Skeletal muscle satellite cell (primary cell): ENCODE measurements at regions not wholly inside any gene's neighbourhood (a gene's known extent, or its start where the extent isn't known, plus 50 kb on each side); places are given as distances from the start of the nearest gene placed in this dataset.

Experiments
- H3K27me3 ChIP-seq: 2 replicates; pipeline ENCODE4 v1.7.0; 2013; ENCODE audit warnings: low read length; ENCODE audit not compliant: control insufficient read depth, insufficient read depth
- H3K36me3 ChIP-seq: 2 replicates; pipeline ENCODE4 v1.7.0; 2013; ENCODE audit warnings: mild to moderate bottlenecking, control low read depth, low read length; ENCODE audit not compliant: insufficient read depth
- H3K4me1 ChIP-seq: 2 replicates; pipeline ENCODE4 v1.7.0; 2013; ENCODE audit warnings: low read length; ENCODE audit not compliant: control insufficient read depth, insufficient read depth
- H3K4me2 ChIP-seq: 2 replicates; pipeline ENCODE4 v1.7.0; 2013; ENCODE audit warnings: mild to moderate bottlenecking, low read length
- H3K4me3 ChIP-seq: 2 replicates; pipeline ENCODE4 v1.7.0; 2013; ENCODE audit warnings: low read length
- H3K9ac ChIP-seq: 2 replicates; pipeline ENCODE4 v1.7.0; 2013; ENCODE audit warnings: mild to moderate bottlenecking, low read depth, low read length, moderate library complexity
- H3K9me3 ChIP-seq: replicated peaks from 2 replicates; pipeline ENCODE4 v1.7.0; 2013; ENCODE audit warnings: mild to moderate bottlenecking, control low read depth, low read length

- H3K4me1 ChIP-seq: no peaks in the 10 kb centered on the region
- H3K27me3 ChIP-seq: no peaks in the 10 kb centered on the region
- peaks cover 17% of the 10 kb centered on the region for H3K9me3 ChIP-seq
- no peak overlapping the region for H3K4me2 ChIP-seq
- no peak overlapping the region for H3K9ac ChIP-seq
- H3K36me3 ChIP-seq: no peaks in the 10 kb centered on the region
- no peak overlapping the region for H3K4me3 ChIP-seq
Observed at GRCh38 chr18:78785706-78786105, 193.9 kb upstream of the SALL3 start.

DNA sequence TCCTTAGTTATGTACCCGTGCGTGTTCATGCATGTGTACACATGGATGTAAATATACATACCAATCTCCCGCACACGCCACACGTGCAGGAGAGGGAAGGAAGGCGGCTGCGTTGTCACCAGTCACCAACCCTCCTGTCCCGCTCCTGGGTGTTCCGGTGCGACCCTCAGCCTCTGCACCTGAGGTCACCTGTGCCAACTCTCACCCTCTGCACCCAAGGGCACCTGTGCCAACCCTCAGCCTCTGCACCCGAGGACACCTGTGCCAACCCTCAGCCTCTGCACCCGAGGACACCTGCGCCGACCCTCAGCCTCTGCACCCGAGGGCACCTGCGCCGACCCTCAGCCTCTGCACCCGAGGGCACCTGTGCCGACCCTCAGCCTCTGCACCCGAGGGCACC lies 192.8 kb upstream of the SALL3 start:
- no peak overlapping the region for H3K9ac ChIP-seq
- H3K27me3 ChIP-seq: no peaks in the 10 kb centered on the region
- peaks cover 15% of the 10 kb centered on the region for H3K9me3 ChIP-seq
- no peaks in the 10 kb centered on the region for H3K4me1 ChIP-seq
- no peak overlapping the region for H3K4me2 ChIP-seq
- no peak overlapping the region for H3K4me3 ChIP-seq
- H3K36me3 ChIP-seq: no peaks in the 10 kb centered on the region

DNA sequence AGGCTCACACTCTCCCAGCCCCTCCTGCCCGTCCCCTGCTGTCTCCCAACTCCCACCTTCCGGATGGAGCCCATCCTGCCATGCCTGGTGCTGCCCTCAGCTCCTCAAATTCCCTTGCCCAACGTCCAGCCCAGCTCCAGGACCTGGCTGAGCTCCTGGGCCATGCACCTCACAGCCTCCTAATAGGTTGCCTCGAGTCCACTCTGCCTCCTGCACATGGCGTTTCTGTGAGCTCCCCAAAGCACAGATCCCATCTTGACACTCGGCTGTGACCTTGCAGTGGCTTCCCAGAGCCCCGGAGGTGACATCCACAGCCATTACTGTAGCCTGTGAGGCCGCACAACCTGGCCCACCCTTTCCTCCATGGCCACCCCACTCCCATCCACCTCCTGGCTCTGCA lies 191.9 kb upstream of the SALL3 start:
- no peak overlapping the region for H3K9ac ChIP-seq
- H3K4me1 ChIP-seq: no peaks in the 10 kb centered on the region
- H3K36me3 ChIP-seq: no peaks in the 10 kb centered on the region
- H3K9me3 ChIP-seq: peaks cover 15% of the 10 kb centered on the region
- no peak overlapping the region for H3K4me3 ChIP-seq
- H3K4me2 ChIP-seq: no peak overlapping the region
- H3K27me3 ChIP-seq: no peaks in the 10 kb centered on the region

- H3K9me3 ChIP-seq: peaks cover 15% of the 10 kb centered on the region
- H3K9ac ChIP-seq: no peak overlapping the region
- no peaks in the 10 kb centered on the region for H3K27me3 ChIP-seq
- no peaks in the 10 kb centered on the region for H3K36me3 ChIP-seq
- H3K4me1 ChIP-seq: no peaks in the 10 kb centered on the region
- no peak overlapping the region for H3K4me2 ChIP-seq
- H3K4me3 ChIP-seq: no peak overlapping the region
Observed at GRCh38 chr18:78788161-78788560, 191.5 kb upstream of the SALL3 start.

- H3K27me3 ChIP-seq: no peaks in the 10 kb centered on the region
- H3K9me3 ChIP-seq: peaks cover 13% of the 10 kb centered on the region
- H3K4me3 ChIP-seq: no peak overlapping the region
- H3K36me3 ChIP-seq: no peaks in the 10 kb centered on the region
- no peak overlapping the region for H3K4me2 ChIP-seq
- no peak overlapping the region for H3K9ac ChIP-seq
- H3K4me1 ChIP-seq: no peaks in the 10 kb centered on the region
Observed at GRCh38 chr18:78789850-78790249, 189.8 kb upstream of the SALL3 start.

DNA sequence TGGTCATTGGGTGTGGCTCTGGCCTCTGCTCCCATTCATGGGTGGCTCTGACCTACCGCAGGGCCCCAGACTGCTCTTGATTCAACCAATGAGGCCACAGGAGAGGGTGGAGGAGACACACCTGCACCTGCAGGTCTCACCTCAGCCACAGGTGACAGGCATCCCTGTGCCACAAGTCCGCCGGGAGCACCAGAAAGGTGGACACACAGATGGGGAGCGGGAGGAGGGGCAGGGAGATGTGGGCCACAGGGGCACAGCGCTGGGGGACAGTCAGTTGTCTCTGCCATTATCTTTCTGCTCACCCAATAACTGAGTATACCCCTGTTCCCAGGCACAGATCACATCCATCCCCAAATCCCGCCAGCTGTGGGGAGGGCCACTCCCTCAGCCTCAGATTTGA lies 189.1 kb upstream of the SALL3 start:
- peaks cover 13% of the 10 kb centered on the region for H3K9me3 ChIP-seq
- H3K36me3 ChIP-seq: no peaks in the 10 kb centered on the region
- no peak overlapping the region for H3K4me2 ChIP-seq
- H3K4me1 ChIP-seq: no peaks in the 10 kb centered on the region
- H3K27me3 ChIP-seq: no peaks in the 10 kb centered on the region
- H3K9ac ChIP-seq: no peak overlapping the region
- no peak overlapping the region for H3K4me3 ChIP-seq

DNA sequence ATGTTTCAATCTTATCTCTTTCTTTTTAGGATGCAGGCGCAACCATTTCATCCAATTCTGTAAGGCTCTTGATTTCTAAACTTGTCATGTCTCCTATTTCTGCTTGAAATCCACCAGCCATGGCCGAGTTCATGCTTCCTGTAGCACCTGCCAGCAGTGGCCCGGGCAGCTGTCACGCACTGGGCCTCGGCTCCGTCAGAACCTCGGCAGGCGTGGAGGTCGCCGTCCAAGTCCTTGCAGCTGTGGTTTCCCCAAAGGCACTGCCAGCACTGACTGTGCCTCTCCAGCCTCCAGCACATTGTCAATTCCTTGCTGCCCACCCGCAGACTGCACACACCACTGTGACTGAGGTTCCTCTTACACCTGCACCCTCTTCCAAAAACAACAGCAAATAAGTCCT lies 188.7 kb upstream of the SALL3 start:
- Histone ChIP-seq H3K4me2 (no peak overlapping the region), H3K27me3 (no peaks in the 10 kb centered on the region), H3K9me3 (peaks cover 13% of the 10 kb centered on the region), H3K4me3 (no peak overlapping the region), H3K4me1 (no peaks in the 10 kb centered on the region), H3K9ac (no peak overlapping the region), H3K36me3 (no peaks in the 10 kb centered on the region)

DNA sequence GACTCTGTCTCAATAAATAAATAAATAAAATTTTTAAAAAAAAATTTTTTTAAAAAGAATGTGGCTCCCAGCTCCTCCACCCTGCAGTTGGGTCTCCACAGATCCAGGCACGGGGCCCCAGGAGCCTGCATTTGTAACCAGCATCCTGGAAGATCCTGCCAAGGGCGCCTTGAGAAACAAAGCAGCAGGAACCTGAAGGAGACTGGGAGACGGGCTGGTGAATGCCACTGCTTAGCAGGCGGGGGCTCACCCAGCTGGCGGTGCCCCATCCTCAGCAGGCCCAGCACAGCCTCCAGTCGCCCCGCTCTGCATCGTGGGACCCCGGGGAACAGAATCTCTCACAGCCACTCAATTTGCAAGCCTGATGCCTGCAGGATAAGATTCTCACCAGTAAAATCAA lies 187.5 kb upstream of the SALL3 start:
- no peak overlapping the region for H3K4me3 ChIP-seq
- no peaks in the 10 kb centered on the region for H3K27me3 ChIP-seq
- H3K9me3 ChIP-seq: peaks cover 16% of the 10 kb centered on the region
- H3K36me3 ChIP-seq: no peaks in the 10 kb centered on the region
- no peaks in the 10 kb centered on the region for H3K4me1 ChIP-seq
- H3K9ac ChIP-seq: no peak overlapping the region
- H3K4me2 ChIP-seq: no peak overlapping the region

DNA sequence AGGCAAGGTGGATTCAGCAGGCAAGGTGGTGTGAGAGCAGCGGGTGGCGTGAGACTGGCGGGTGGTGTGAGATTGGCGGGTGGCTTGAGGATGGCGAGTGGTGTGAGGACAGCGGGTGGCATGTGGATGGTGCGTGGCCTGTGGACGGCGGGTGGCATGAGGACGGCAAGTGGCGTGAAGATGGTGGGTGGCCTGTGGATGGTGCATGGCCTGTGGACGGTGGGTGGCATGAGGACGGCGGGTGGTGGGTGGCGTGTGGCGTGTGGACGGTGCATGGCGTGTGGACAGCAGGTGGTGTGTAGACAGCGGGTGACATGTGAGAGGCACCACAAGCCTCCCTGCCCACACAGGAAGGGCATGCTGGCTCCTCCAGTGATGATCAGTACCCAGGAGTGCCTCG lies 186.9 kb upstream of the SALL3 start:
- no peaks in the 10 kb centered on the region for H3K27me3 ChIP-seq
- H3K4me2 ChIP-seq: no peak overlapping the region
- no peak overlapping the region for H3K4me3 ChIP-seq
- H3K4me1 ChIP-seq: no peaks in the 10 kb centered on the region
- no peak overlapping the region for H3K9ac ChIP-seq
- H3K9me3 ChIP-seq: peaks cover 15% of the 10 kb centered on the region
- H3K36me3 ChIP-seq: no peaks in the 10 kb centered on the region

DNA sequence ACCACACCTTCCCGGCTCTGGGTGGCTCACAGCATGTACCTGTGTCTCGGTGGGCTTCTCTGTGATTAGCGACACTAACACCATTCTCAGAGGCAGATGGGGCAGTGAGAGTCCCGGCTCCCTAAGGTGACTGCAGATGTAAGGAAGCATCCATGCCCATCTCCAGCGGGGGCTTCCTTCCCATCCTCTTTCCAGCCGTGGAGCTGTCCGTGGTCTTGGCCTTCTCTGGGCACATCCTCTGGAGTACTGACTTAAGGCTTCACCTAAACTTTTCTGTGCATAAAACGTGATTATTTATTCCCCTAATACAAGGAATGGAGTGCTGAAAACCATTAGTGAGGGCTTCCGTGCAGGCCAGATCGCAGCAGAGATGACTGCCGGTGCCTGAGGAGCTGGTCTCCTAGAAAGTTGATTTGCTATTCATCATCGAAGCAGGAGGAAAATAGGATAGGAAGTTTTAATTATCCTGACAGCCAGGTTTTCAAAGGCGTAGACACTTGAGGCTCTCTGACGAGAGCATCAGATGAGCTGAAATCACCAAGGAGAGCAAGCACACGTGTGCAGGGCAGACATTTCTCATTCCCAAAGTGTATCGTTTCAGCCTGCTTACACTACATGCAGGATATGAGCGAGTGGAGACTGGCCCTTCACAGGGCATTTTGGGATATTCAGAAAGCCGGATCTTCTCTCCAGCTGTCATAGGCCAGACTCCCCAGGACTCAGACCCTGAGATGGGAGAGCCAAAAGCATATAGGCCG lies 186.1 kb upstream of the SALL3 start:
- Histone ChIP-seq H3K36me3 (no peaks in the 10 kb centered on the region), H3K9ac (no peak overlapping the region), H3K4me2 (no peak overlapping the region), H3K4me1 (no peaks in the 10 kb centered on the region), H3K4me3 (no peak overlapping the region), H3K27me3 (no peaks in the 10 kb centered on the region), H3K9me3 (peaks cover 12% of the 10 kb centered on the region)

DNA sequence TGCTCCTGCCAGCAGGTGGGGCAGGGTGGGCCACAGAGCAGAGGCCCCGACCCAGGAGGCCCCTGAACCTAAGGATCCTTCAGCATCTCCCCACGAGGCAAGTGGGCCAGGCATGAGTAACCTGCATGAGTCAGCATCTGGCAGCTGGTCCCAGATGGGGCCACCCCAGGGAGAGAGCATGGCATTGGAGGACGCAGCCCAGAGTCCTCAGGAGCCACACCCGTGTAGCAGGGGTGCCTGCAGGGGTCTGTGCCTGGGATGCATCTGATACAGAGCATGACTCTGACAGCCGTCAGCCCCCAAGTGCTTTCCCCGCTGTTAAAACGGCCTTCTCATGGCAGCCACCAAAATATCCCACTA lies 185.6 kb upstream of the SALL3 start:
- Histone ChIP-seq H3K27me3 (no peaks in the 10 kb centered on the region), H3K36me3 (no peaks in the 10 kb centered on the region), H3K9ac (no peak overlapping the region), H3K4me1 (no peaks in the 10 kb centered on the region), H3K9me3 (peaks cover 12% of the 10 kb centered on the region), H3K4me2 (no peak overlapping the region), H3K4me3 (no peak overlapping the region)

DNA sequence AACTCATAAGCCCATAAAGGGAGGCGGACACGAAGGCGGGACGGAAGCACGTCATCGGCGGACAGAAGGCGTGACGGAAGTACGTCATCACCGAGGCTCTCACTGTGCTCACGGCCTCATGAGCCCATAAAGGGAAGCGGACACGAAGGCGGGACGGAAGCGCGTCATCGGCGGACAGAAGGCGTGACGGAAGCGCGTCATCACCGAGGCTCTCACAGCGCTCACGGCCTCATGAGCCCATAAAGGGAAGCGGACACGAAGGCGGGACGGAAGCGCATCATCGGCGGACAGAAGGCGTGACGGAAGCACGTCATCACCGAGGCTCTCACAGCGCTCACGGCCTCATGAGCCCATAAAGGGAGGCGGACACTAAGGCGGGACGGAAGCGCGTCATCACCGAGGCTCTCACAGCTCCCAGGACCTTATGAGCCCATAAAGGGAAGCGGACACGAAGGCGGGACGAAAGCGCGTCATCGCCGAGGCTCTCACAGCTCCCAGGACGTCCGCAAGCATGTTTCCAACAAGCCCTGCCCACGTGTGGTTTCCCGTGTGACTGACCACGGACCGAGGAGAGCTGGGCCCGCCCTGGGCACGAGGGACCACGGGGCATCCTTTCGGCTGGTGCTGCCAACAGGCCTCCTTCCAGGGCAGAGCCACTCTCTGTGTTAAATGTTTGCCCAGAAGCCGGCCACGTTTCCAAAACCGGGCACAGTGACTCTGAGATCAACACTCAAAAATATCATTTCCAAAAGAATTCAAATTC lies 182.7 kb upstream of the SALL3 start:
- H3K9me3 ChIP-seq: peaks cover 9% of the 10 kb centered on the region
- no peak overlapping the region for H3K4me2 ChIP-seq
- no peak overlapping the region for H3K9ac ChIP-seq
- no peaks in the 10 kb centered on the region for H3K27me3 ChIP-seq
- H3K4me3 ChIP-seq: no peak overlapping the region
- H3K4me1 ChIP-seq: no peaks in the 10 kb centered on the region
- H3K36me3 ChIP-seq: no peaks in the 10 kb centered on the region
